Mesenchymal stem cell (in vitro differentiated cells and primary cell): ENCODE measurements at regions not wholly inside any gene's neighbourhood (a gene's known extent, or its start where the extent isn't known, plus 50 kb on each side); places are given as distances from the start of the nearest gene placed in this dataset.
A peak's percentile ranks its signal among the peaks of the same experiment; 100 is the strongest.

Experiments used
- DNase-seq: peaks from one replicate; pipeline ENCODE4 v3.0.0-alpha.2; 2013
- H2AFZ ChIP-seq: one replicate; pipeline ENCODE4 v1.6.1; 2013; ENCODE audit warnings: low read depth, mild to moderate bottlenecking, control low read depth, inconsistent platforms, low read length, moderate library complexity
- H2AK5ac ChIP-seq: 2 replicates; pipeline ENCODE4 v1.6.1; 2013; ENCODE audit warnings: low read length, moderate library complexity, mild to moderate bottlenecking, inconsistent platforms; ENCODE audit not compliant: severe bottlenecking
- H2BK120ac ChIP-seq: one replicate; pipeline ENCODE4 v1.6.1; 2013; ENCODE audit warnings: low read depth, mild to moderate bottlenecking, inconsistent platforms, low read length, moderate library complexity
- H2BK12ac ChIP-seq, 2 experiments: one replicate each; pipeline ENCODE4 v1.6.1; 2013; ENCODE audit warnings: inconsistent platforms in 2 of 2, low read length in 2 of 2, mild to moderate bottlenecking in 2 of 2, moderate library complexity in 2 of 2, control low read depth in 1 of 2
- H2BK15ac ChIP-seq: one replicate; pipeline ENCODE4 v1.6.1; 2013; ENCODE audit warnings: mild to moderate bottlenecking, low read depth, inconsistent platforms; ENCODE audit not compliant: poor library complexity, severe bottlenecking
- H2BK5ac ChIP-seq: 2 replicates; pipeline ENCODE4 v1.6.1; 2013; ENCODE audit warnings: low read depth, mild to moderate bottlenecking, low read length, control low read depth, inconsistent platforms; ENCODE audit not compliant: poor library complexity, severe bottlenecking
- H3K14ac ChIP-seq, 2 experiments: one replicate each; pipeline ENCODE4 v1.6.1; 2013; ENCODE audit warnings: inconsistent platforms in 2 of 2, low read length in 2 of 2, control low read depth in 1 of 2, mild to moderate bottlenecking in 1 of 2, moderate library complexity in 1 of 2
- H3K18ac ChIP-seq, 2 experiments: one replicate each; pipeline ENCODE4 v1.6.1; 2013; ENCODE audit warnings: inconsistent platforms in 2 of 2, low read length in 2 of 2, control low read depth in 1 of 2, low read depth in 1 of 2, mild to moderate bottlenecking in 1 of 2
- H3K23ac ChIP-seq, 2 experiments: one replicate each; pipeline ENCODE4 v1.6.1; 2013; ENCODE audit warnings: inconsistent platforms in 2 of 2, low read length in 2 of 2, mild to moderate bottlenecking in 2 of 2, moderate library complexity in 2 of 2, control low read depth in 1 of 2
- H3K27ac ChIP-seq: 2 replicates; pipeline ENCODE4 v1.5.1; 2013; ENCODE audit warnings: mild to moderate bottlenecking, moderate library complexity, low read length, control low read depth, inconsistent platforms; ENCODE audit not compliant: poor library complexity, severe bottlenecking
- H3K27me3 ChIP-seq, 2 experiments: 2 replicates each; pipeline versions ENCODE4 v1.6.1 to v1.7.0; 2013; ENCODE audit warnings: low read length in 2 of 2, mild to moderate bottlenecking in 2 of 2, moderate library complexity in 2 of 2, control low read depth in 1 of 2, inconsistent platforms in 1 of 2; ENCODE audit not compliant: control insufficient read depth in 1 of 2, insufficient read depth in 1 of 2
- H3K36me3 ChIP-seq, 2 experiments: 2 replicates each; pipeline versions ENCODE4 v1.6.1 to v1.7.0; 2013; ENCODE audit warnings: low read length in 2 of 2, control low read depth in 1 of 2, inconsistent platforms in 1 of 2, low read depth in 1 of 2, mild to moderate bottlenecking in 1 of 2; ENCODE audit not compliant: insufficient read depth in 2 of 2, control insufficient read depth in 1 of 2
- H3K4ac ChIP-seq, 2 experiments: one replicate each; pipeline ENCODE4 v1.6.1; 2013; ENCODE audit warnings: inconsistent platforms in 2 of 2, low read length in 2 of 2, mild to moderate bottlenecking in 2 of 2, moderate library complexity in 2 of 2, control low read depth in 1 of 2, low read depth in 1 of 2
- H3K4me1 ChIP-seq: 2 replicates; pipeline ENCODE4 v1.6.1; 2013; ENCODE audit warnings: low read depth, low read length, control low read depth; ENCODE audit not compliant: control insufficient read depth, insufficient read depth
- H3K4me2 ChIP-seq: 2 replicates; pipeline ENCODE4 v1.6.1; 2013; ENCODE audit warnings: low read length, mild to moderate bottlenecking, inconsistent platforms; ENCODE audit not compliant: poor library complexity, severe bottlenecking
- H3K4me3 ChIP-seq, 2 experiments: 2 replicates each; pipeline versions ENCODE4 v1.5.1 to v1.7.0; 2013; ENCODE audit warnings: low read length in 2 of 2, mild to moderate bottlenecking in 2 of 2, control low read depth in 1 of 2, low read depth in 1 of 2; ENCODE audit not compliant: insufficient read depth in 1 of 2
- H3K79me1 ChIP-seq: replicated peaks from 2 replicates; pipeline ENCODE4 v1.6.1; 2013; ENCODE audit warnings: mild to moderate bottlenecking, control low read depth, low read length, inconsistent platforms; ENCODE audit not compliant: poor library complexity, severe bottlenecking
- H3K9ac ChIP-seq: 2 replicates; pipeline ENCODE4 v1.7.0; 2013; ENCODE audit warnings: mild to moderate bottlenecking, low read length, moderate library complexity
- H3K9me3 ChIP-seq: 2 replicates; pipeline ENCODE4 v1.7.0; 2013; ENCODE audit warnings: mild to moderate bottlenecking, low read length; ENCODE audit not compliant: control insufficient read depth
- H4K8ac ChIP-seq: one replicate; pipeline ENCODE4 v1.6.1; 2013; ENCODE audit warnings: inconsistent platforms, mild to moderate bottlenecking, low read length, moderate library complexity
- H4K91ac ChIP-seq: one replicate; pipeline ENCODE4 v1.6.1; 2013; ENCODE audit warnings: mild to moderate bottlenecking, low read length, inconsistent platforms
- WGBS: methylation state at CpG from one replicate; pipeline ENCODE4 v1.1.7; 2013; ENCODE audit warnings: mixed read lengths; 5-methylcytosine and 5-hydroxymethylcytosine counted together

DNA sequence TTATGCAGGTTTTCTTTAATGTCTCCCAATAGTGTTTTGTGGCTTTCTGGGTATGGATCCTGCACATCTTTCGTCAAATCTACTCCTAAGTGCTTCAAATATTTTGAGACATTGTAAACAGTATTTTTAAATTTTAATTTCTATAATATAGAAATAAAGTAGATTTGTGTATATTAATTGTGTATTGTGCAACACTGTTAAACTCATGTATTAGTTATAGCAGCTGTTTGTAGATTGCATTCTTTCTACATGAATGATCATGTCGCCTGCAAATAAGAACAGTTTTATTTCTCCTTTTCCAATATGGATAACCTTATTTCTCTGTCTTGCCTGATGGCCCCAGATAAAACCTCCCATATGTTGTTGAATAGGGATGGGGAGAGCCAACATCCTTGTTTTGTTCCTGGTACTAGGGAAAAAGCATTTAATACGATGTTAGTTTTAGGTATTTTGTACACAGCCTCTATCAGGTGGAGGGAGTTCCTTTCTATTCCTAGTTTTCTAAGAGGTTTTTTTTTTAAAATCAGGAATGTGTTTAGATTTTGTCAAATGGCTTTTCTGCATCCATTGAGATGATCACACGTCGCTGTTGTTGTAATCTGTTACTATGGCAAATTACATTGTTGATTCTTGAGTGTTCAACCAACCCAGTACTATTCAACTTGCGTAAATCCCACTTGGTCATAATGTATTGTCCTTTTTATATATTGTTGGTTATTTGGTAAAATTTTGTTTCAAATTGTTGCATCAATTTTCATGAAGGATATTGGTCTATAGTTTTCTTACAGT lies 71.1 kb upstream of the DGKG start:
- peak; percentile 12 for DNase-seq
- WGBS = 89% methylated on average over 5 of the region's 6 CpGs
- no peaks in the 10 kb centered on the region for H3K36me3 ChIP-seq

DNA sequence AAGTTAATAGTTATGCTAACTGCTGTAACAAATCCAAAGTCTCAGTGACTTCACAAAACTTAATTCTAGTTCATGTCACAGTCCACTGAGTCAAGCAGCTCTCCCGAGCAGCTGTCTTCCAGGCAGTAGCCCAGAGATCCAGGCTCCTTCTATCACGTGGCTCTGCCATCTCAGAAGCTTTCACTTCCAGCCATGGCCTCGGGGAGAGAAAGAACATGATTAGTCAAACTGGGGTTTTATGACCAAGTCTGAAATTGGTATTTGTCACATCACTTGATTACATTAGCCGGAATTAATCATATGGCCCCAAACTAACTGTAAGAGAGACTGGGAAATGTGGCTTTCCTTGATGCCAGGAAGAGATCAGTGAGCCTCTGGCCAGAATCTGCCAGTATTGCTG lies 70.2 kb upstream of the DGKG start:
- Histone ChIP-seq H4K8ac (no peak overlapping the region), H3K27ac (no peak overlapping the region), H3K4me3 (peak overlapping the region in 1 of 2 experiments; percentile 12), H2AFZ (no peak overlapping the region), H3K4me1 (peaks cover 4% of the 10 kb centered on the region), H2BK12ac (no peak overlapping the region), H3K79me1 (no peaks in the 10 kb centered on the region), H4K91ac (no peak overlapping the region), H3K4ac (no peak overlapping the region), H3K9me3 (no peaks in the 10 kb centered on the region), H3K27me3 (peaks cover 10 to 26% of the 10 kb centered on the region in 2 experiments), H3K23ac (no peak overlapping the region), H3K18ac (no peak overlapping the region), H3K36me3 (no peaks in the 10 kb centered on the region), H2AK5ac (no peak overlapping the region), H3K4me2 (no peak overlapping the region), H3K9ac (peak overlapping the region; percentile 37), H2BK120ac (no peak overlapping the region), H2BK5ac (no peak overlapping the region), H3K14ac (no peak overlapping the region), H2BK15ac (no peak overlapping the region)
- WGBS = 80% methylated on average over 4 of the region's 4 CpGs
- DNase-seq = peak; percentile 28

More for the DNA sequence above, 71.1 kb upstream of the DGKG start:
- H2BK15ac ChIP-seq = no peak overlapping the region
- no peak overlapping the region for H3K14ac ChIP-seq
- H4K8ac ChIP-seq = no peak overlapping the region
- H3K27ac ChIP-seq = no peak overlapping the region
- H3K23ac ChIP-seq = no peak overlapping the region
- H2BK5ac ChIP-seq = no peak overlapping the region
- no peaks in the 10 kb centered on the region for H3K4me1 ChIP-seq
- H4K91ac ChIP-seq = no peak overlapping the region
- no peak overlapping the region for H3K4me2 ChIP-seq
- H2BK120ac ChIP-seq = no peak overlapping the region
- no peak overlapping the region for H2AFZ ChIP-seq
- no peak overlapping the region for H2AK5ac ChIP-seq
- no peak overlapping the region for H3K4me3 ChIP-seq
- H3K27me3 ChIP-seq = peaks cover 8 to 21% of the 10 kb centered on the region in 2 experiments
- H2BK12ac ChIP-seq = no peak overlapping the region
- H3K79me1 ChIP-seq = no peaks in the 10 kb centered on the region
- no peak overlapping the region for H3K18ac ChIP-seq
- no peak overlapping the region for H3K4ac ChIP-seq
- H3K9ac ChIP-seq = no peak overlapping the region
- no peaks in the 10 kb centered on the region for H3K9me3 ChIP-seq

DNA sequence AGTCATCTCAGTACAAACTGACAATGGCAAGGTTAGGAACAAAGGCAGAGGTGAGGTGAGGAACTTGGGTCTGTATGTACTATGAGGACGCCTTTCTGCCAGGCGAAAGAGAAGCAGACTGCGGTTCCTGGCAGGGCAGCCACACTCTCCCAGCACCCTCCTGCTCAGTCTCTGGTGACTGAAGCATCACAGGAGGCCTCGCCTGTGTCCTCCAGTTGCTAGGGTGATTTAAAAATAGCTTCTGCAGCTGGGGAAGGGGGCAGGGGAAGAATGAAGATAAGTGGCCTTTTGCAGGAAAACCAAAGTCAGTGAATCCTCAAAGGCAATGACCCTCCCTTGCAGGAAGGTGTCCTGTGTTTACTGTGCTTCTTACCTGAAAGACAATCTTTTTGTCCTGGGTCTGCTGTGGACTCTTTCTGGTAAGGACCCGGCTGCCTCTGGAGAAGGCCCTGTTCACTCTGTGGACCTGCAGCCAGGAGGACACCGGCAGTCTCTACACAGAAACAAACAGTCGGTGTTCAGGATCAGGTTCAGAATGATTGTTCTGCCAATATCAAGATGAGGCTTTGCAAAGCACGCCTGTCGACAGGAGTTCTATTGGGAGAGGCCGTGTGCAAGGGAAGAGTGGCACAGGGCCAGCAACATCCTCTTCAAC lies 65.7 kb upstream of the DGKG start:
- Histone ChIP-seq H2BK120ac (peak overlapping the region; percentile 23), H3K9ac (no peak overlapping the region), H3K14ac (no peak overlapping the region), H4K91ac (peak overlapping the region; percentile 41), H3K4me1 (peaks cover 4% of the 10 kb centered on the region), H3K18ac (peak overlapping the region; percentile 60 to 77), H3K4ac (peak overlapping the region in 1 of 2 experiments; percentile 40), H3K4me2 (no peak overlapping the region), H3K27me3 (peaks cover 10 to 26% of the 10 kb centered on the region in 2 experiments), H4K8ac (no peak overlapping the region), H3K79me1 (no peaks in the 10 kb centered on the region), H3K4me3 (no peak overlapping the region), H2BK12ac (peak overlapping the region; percentile 49 to 59), H3K36me3 (no peaks in the 10 kb centered on the region), H3K27ac (no peak overlapping the region), H2AK5ac (no peak overlapping the region), H2BK5ac (no peak overlapping the region), H2BK15ac (no peak overlapping the region), H3K9me3 (no peaks in the 10 kb centered on the region), H2AFZ (no peak overlapping the region), H3K23ac (no peak overlapping the region)
- DNase-seq = peak; percentile 80
- WGBS = 77% methylated on average over 9 of the region's 10 CpGs
